ENCODE measurements at regions not wholly inside any gene's neighbourhood (a gene's known extent, or its start where the extent isn't known, plus 50 kb on each side); places are given as distances from the start of the nearest gene placed in this dataset.
"Not testable (repeated sequence)": the region's sequence is repeated elsewhere in the genome, so short reads cannot be mapped to it uniquely, and the experiment has no call there.

DNA sequence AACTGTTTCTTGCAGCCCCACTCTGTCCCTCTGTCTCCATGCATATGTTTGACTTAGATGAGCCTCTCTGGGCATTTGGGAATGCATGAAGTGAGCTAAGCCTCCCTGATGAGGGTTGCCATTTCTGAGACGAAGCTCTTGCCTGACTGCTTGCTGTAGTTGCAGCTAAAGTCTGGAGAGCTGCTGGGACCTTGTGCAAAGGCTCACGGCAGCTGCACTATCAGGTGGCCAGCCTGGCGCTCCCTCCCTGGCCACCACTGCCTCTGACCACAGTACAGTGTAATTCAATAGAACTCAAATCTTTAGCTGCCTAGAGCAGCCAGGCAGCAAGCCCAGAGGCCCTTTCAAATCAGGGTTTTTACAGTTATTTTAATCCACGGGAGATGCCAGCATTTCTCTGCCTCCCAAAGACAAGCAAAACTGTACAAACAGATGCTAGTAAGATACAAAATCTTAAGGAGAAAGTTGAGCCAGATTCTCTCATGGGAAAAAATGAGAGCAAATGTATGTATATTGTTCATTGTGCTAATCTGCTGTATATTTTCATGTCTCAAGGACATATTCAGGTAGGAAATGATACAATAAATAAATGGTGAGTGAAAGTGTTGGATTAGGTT is 1522.5 kb downstream of the KHDRBS2 start:
- TF ChIP-seq, protein P1, sequence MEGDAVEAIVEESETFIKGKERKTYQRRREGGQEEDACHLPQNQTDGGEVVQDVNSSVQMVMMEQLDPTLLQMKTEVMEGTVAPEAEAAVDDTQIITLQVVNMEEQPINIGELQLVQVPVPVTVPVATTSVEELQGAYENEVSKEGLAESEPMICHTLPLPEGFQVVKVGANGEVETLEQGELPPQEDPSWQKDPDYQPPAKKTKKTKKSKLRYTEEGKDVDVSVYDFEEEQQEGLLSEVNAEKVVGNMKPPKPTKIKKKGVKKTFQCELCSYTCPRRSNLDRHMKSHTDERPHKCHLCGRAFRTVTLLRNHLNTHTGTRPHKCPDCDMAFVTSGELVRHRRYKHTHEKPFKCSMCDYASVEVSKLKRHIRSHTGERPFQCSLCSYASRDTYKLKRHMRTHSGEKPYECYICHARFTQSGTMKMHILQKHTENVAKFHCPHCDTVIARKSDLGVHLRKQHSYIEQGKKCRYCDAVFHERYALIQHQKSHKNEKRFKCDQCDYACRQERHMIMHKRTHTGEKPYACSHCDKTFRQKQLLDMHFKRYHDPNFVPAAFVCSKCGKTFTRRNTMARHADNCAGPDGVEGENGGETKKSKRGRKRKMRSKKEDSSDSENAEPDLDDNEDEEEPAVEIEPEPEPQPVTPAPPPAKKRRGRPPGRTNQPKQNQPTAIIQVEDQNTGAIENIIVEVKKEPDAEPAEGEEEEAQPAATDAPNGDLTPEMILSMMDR (IDR thresholded peaks at IDR 0.05) = not testable (repeated sequence)
- not testable (repeated sequence) for TF ChIP-seq ZFX (IDR thresholded peaks at IDR 0.05; ENCODE audit: borderline replicate concordance)

Data from 22Rv1 (cell line).